Heart left ventricle (tissue), 13 donors: ENCODE measurements at regions not wholly inside any gene's neighbourhood (a gene's known extent, or its start where the extent isn't known, plus 50 kb on each side); places are given as distances from the start of the nearest gene placed in this dataset.
"Not testable (repeated sequence)": the region's sequence is repeated elsewhere in the genome, so short reads cannot be mapped to it uniquely, and the experiment has no call there.

ENCODE experiments used
- CTCF ChIP-seq, 12 donors: fragments of 200-600 bp; sonication (generic) in 4 of 12; IDR thresholded peaks; one replicate each; pipeline versions ENCODE4 v1.5.0 to v1.8.0; 2018 to 2022; ENCODE audit warnings: antibody characterized with exemption in 12 of 12, mild to moderate bottlenecking in 5 of 12
- POLR2A ChIP-seq, 2 donors: fragments of 450-650 bp; IDR thresholded peaks; one replicate each; pipeline ENCODE4 v1.6.1; 2017; ENCODE audit warnings: antibody characterized with exemption in 2 of 2, mild to moderate bottlenecking in 2 of 2, moderate library complexity in 2 of 2
- donor health status: ischemic (EF 13 %, LVEDD 7.1; RV severe dilation, severe dysfunction).
- donor health status: DM: no; HTN: yes; CAD: no.
- donor health status: DM: no; HTN: no; CAD: no.
- donor health status: ischemic (EF 25% LVEDD 6.9; RV normal size, moderate dysfunction).
- donor health status: ischemic (EF 25% LVEDD 5.7; RV mildly dilated, moderate dysfunction).
- donor health status: ischemic (EF 35%, LVEDD 5.7; RV mildly dilated, moderate dysfunction).
- donor health status: nonischemic (EF 11% LVEDD 7.7; RV severe dilation, severe dysfunction).
- donor health status: DM: yes; HTN: yes; CAD: no.
- donor health status: PGD.
- donor health status: ischemic (EF 29% LVEDD 5.4; RV normal size, mild dysfunction).
- donor health status: nonischemic (EF 23%, LVEDD 6.1; RV moderate dilation, normal function).

DNA sequence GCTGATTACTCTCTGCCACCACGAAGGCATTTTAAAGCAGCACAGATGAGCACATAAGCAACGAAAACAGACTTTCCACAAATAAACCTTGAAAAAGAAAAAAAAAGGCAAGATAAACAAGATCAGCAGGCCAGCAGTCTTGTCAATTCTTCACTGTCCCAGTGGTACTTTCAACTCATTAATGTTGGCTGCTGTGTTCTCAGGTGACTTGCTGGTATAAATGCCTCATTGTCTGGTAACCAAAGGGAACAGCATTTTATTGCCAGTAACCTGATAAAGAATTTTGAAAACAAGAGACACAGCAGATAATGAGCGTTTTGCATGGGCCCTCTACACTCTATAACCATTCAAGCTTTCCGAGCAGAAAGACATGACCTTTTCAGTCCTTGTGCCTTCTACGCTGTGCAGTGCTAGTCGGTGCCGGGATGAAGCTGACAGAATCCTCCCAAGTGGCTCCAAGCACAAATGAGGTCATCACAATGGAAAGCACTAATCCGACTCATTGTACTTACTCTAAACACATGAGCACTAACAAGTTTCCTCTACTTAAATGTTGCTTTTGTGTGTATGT lies 242.9 kb upstream of the FRG1 start:
- TF ChIP-seq CTCF, POLR2A (IDR thresholded peaks at IDR 0.05): not testable (repeated sequence)
